ENCODE measurements at regions not wholly inside any gene's neighbourhood (a gene's known extent, or its start where the extent isn't known, plus 50 kb on each side); places are given as distances from the start of the nearest gene placed in this dataset.

DNA sequence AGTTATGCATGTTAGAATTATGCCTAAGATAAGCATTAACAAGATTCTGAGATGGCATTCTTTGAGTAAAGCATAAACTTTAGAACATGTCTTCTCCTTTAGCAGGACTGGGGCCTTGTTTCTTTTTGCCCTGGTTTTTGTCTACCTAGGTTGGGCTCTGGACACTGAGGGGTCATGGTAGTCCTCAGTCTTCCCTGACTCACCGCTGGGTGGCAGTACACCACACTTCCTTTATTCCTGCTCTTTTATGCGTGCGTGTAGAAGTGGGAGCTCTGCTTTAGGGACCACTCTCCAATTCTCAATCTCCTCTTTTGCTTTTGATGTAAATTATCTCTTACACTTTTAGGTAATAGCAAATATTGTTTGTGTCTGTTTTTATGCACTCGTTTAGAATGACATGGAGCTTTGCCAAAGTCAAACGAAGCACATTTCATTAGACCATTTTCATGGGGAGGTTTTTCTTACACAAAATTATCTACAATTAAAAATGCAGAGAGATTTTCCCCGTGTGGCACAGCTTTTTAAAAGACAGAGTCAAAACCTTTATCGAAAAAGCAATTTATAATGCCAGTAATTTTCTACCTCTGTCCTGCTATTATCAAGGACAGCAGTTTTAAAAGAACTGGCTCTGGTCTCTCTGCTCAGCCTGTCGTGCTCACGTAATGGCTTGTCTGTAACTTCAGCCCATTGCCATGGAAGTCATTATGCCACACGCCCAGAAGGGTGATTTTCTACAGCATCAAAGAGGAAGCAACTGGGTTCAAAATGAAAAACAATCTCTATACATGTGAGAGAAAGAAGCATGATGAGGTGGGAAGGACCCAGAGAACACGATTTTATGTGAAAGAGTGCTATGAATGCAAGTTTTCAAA is 413.9 kb downstream of the COG6 start:
- TF ChIP-seq, protein P1, sequence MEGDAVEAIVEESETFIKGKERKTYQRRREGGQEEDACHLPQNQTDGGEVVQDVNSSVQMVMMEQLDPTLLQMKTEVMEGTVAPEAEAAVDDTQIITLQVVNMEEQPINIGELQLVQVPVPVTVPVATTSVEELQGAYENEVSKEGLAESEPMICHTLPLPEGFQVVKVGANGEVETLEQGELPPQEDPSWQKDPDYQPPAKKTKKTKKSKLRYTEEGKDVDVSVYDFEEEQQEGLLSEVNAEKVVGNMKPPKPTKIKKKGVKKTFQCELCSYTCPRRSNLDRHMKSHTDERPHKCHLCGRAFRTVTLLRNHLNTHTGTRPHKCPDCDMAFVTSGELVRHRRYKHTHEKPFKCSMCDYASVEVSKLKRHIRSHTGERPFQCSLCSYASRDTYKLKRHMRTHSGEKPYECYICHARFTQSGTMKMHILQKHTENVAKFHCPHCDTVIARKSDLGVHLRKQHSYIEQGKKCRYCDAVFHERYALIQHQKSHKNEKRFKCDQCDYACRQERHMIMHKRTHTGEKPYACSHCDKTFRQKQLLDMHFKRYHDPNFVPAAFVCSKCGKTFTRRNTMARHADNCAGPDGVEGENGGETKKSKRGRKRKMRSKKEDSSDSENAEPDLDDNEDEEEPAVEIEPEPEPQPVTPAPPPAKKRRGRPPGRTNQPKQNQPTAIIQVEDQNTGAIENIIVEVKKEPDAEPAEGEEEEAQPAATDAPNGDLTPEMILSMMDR (conservative IDR thresholded peaks at IDR 0.05; ENCODE audit: low read length), result peak; percentile 95
- H3K4me3 ChIP-seq (ENCODE audit: low read length), result no peak overlapping the region
- peak; percentile 57 for DNase-seq (ENCODE audit: low read depth)

GRCh38 chr13:40070357-40070756 is 414.9 kb downstream of the COG6 start:
- DNase-seq (ENCODE audit: low read depth), result no peak
- TF ChIP-seq, protein P1 (conservative IDR thresholded peaks at IDR 0.05; ENCODE audit: low read length), result no peak
- no peak overlapping the region for H3K4me3 ChIP-seq (ENCODE audit: low read length)

DNA sequence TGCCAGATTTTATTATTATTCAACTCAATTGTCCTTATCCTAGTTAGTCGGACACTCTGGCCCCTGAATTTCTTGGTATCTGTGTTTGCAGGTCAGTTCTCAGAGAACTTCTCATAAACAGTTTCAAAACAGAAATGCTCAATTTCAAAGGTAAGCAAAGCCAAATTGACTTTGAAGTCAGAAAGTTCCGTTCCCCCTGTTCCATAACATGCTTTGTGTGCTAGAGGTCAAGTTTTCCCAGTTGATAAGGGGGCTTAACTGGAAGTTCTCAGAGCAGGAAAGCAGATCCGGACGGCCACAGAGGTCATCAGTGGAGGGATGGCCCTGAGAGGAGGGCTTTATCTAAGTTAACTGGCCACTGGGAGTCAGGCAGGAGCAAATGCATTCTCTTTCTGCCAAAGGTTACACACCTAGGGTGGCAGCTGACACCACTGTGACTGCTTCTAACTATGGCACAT is 417.2 kb downstream of the COG6 start:
- no peak for DNase-seq (ENCODE audit: low read depth)
- TF ChIP-seq, protein P1 (conservative IDR thresholded peaks at IDR 0.05; ENCODE audit: low read length), result no peak
- H3K4me3 ChIP-seq (ENCODE audit: low read length), result no peak overlapping the region

GRCh38 chr13:40074338-40074737 is 418.9 kb downstream of the COG6 start:
- DNase-seq (ENCODE audit: low read depth), result no peak
- H3K4me3 ChIP-seq (ENCODE audit: low read length), result no peak overlapping the region
- TF ChIP-seq, protein P1 (conservative IDR thresholded peaks at IDR 0.05; ENCODE audit: low read length), result no peak

DNA sequence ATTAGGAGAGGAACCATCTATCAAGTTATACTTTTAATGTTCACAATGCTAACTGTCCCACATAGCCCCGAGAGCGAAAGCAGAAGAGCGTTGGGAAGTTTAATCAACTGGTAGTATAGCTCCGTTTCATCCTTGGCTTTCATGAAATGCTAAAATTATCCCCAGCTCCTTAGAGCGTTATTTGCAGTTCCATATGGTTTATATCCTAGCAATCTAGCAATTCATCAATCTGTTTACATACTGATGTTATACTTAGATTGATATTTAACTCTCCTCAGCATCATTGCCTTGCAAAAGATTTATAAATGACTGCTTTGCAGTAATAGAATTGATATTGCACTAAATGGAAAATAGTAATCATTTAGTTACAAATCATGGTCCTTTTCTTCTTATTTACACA is 419.8 kb downstream of the COG6 start:
- TF ChIP-seq, protein P1 (conservative IDR thresholded peaks at IDR 0.05; ENCODE audit: low read length), result no peak
- H3K4me3 ChIP-seq (ENCODE audit: low read length), result no peak overlapping the region
- no peak for DNase-seq (ENCODE audit: low read depth)

DNA sequence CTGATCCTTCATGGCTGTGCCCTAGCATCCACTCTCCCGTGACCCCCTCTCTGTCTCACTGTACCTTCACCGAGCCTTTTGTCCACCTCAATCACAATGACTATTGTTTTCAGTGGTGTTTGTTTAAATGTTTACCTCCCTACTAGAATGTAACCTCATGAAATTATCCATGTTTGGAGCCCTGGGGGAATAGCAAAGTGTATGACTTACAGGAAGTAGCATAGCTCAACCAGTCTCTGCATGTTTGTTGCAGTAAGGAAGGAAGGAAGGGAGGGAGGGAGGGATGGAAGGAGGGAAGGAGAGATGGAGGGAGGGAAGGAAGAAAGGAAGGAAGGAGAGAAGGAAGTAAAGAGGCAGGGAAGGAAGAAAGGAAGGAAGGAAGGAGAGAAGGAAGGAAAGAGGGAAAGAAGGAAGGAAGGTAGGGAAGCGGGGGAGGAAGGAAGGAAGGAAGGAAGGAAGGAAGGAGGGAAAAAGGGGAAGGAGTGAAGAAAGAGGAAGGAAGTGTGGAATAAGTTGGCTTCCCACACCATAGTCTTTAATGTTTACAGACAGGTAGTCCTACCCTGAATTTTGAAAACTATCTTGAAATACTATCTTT is 421.4 kb downstream of the COG6 start:
- no peak for DNase-seq (ENCODE audit: low read depth)
- no peak overlapping the region for H3K4me3 ChIP-seq (ENCODE audit: low read length)
- TF ChIP-seq, protein P1 (conservative IDR thresholded peaks at IDR 0.05; ENCODE audit: low read length), result no peak

Data from AG10803 (cell line).